NOMO-1 (cell line): ENCODE measurements at regions not wholly inside any gene's neighbourhood (a gene's known extent, or its start where the extent isn't known, plus 50 kb on each side); places are given as distances from the start of the nearest gene placed in this dataset.
"Not testable (repeated sequence)": the region's sequence is repeated elsewhere in the genome, so short reads cannot be mapped to it uniquely, and the experiment has no call there.

Experiments used
- DNase-seq, 2 experiments: peaks; one replicate each; lab custom pipeline; 2025; ENCODE audit not compliant: unreplicated experiment in 2 of 2; lab: John Stamatoyannopoulos, UW

GRCh38 chr12:65672441-65672840 lies 151.8 kb upstream of the HMGA2 start:
- no peak for DNase-seq

- DNase-seq = no peak
Observed at GRCh38 chr12:65673156-65673690, 151.1 kb upstream of the HMGA2 start.

- no peak for DNase-seq
Observed at GRCh38 chr12:65673732-65674131, 150.6 kb upstream of the HMGA2 start.

GRCh38 chr12:65675141-65675621 lies 149.1 kb upstream of the HMGA2 start:
- DNase-seq = no peak

GRCh38 chr12:65678172-65678571 lies 146.1 kb upstream of the HMGA2 start:
- DNase-seq = not testable (repeated sequence)

- no peak for DNase-seq
Observed at GRCh38 chr12:65681226-65681625, 143.1 kb upstream of the HMGA2 start.

GRCh38 chr12:65682112-65682511 lies 142.2 kb upstream of the HMGA2 start:
- DNase-seq = no peak

- no peak for DNase-seq
Observed at GRCh38 chr12:65684906-65685305, 139.4 kb upstream of the HMGA2 start.

GRCh38 chr12:65685514-65685913 lies 138.8 kb upstream of the HMGA2 start:
- peak in 1 of 2 experiments; percentile 7 for DNase-seq

- DNase-seq = no peak
Observed at GRCh38 chr12:65689508-65689907, 134.8 kb upstream of the HMGA2 start.

- no peak for DNase-seq
Observed at GRCh38 chr12:65690477-65690876, 133.8 kb upstream of the HMGA2 start.

GRCh38 chr12:65694130-65694529 lies 130.2 kb upstream of the HMGA2 start:
- peak; percentile 54 to 92 for DNase-seq

GRCh38 chr12:65695113-65695865 lies 129.0 kb upstream of the HMGA2 start:
- DNase-seq = no peak

GRCh38 chr12:65696227-65696626 lies 128.1 kb upstream of the HMGA2 start:
- DNase-seq = no peak

- DNase-seq = peak; percentile 59 to 91
Observed at GRCh38 chr12:65699251-65699650, 125.0 kb upstream of the HMGA2 start.

GRCh38 chr12:65703176-65703575 lies 121.1 kb upstream of the HMGA2 start:
- no peak for DNase-seq

GRCh38 chr12:65705380-65705876 lies 118.9 kb upstream of the HMGA2 start:
- no peak for DNase-seq

- no peak for DNase-seq
Observed at GRCh38 chr12:65707051-65707450, 117.2 kb upstream of the HMGA2 start.

GRCh38 chr12:65712260-65713004 lies 111.9 kb upstream of the HMGA2 start:
- DNase-seq = no peak

- no peak for DNase-seq
Observed at GRCh38 chr12:65715961-65716360, 108.3 kb upstream of the HMGA2 start.
